GM12891 (cell line): ENCODE measurements at regions not wholly inside any gene's neighbourhood (a gene's known extent, or its start where the extent isn't known, plus 50 kb on each side); places are given as distances from the start of the nearest gene placed in this dataset.

Experiments used
- PAX5 ChIP-seq: IDR thresholded peaks from 2 replicates; pipeline ENCODE4 v1.6.1; 2011; ENCODE audit warnings: low read length, moderate library complexity, mild to moderate bottlenecking; ENCODE audit not compliant: insufficient read depth, severe bottlenecking
- POLR2A ChIP-seq: IDR thresholded peaks from 2 replicates; pipeline ENCODE4 v1.6.1; 2011; ENCODE audit warnings: low read depth, low read length, control low read depth
- POLR2AphosphoS5 ChIP-seq: IDR thresholded peaks from 2 replicates; pipeline ENCODE4 v1.6.1; 2011; ENCODE audit warnings: low read depth, low read length, control low read depth
- POU2F2 ChIP-seq: IDR thresholded peaks from 2 replicates; pipeline ENCODE4 v1.6.1; 2011; ENCODE audit warnings: low read depth, mild to moderate bottlenecking, control low read depth, low read length, moderate library complexity
- SPI1 ChIP-seq: IDR thresholded peaks from 2 replicates; pipeline ENCODE4 v1.6.1; 2011; ENCODE audit warnings: low read depth, low read length, control low read depth
- TAF1 ChIP-seq: IDR thresholded peaks from 2 replicates; pipeline ENCODE4 v1.6.1; 2011; ENCODE audit warnings: low read depth, low read length, control low read depth

- no peak for TF ChIP-seq POLR2A
- no peak for TF ChIP-seq SPI1
- no peak for TF ChIP-seq POLR2AphosphoS5
- TF ChIP-seq TAF1, result no peak
- TF ChIP-seq POU2F2, result no peak
- no peak for TF ChIP-seq PAX5
These were observed 2228.2 kb upstream of the WWC1 start for GRCh38 chr5:166063261-166063660.
